Smooth muscle cell (in vitro differentiated cells): ENCODE measurements at regions not wholly inside any gene's neighbourhood (a gene's known extent, or its start where the extent isn't known, plus 50 kb on each side); places are given as distances from the start of the nearest gene placed in this dataset.

Experiments
- DNase-seq: peaks from one replicate; lab custom pipeline; 2025; ENCODE audit not compliant: unreplicated experiment; lab: John Stamatoyannopoulos, UW
- H2AFZ ChIP-seq: fragments of 200-600 bp; sonication (generic); 2 replicates; pipeline ENCODE4 v1.6.0; 2016; ENCODE audit warnings: antibody characterized with exemption, low read depth, mild to moderate bottlenecking
- H3F3A ChIP-seq: fragments of 200-600 bp; sonication (generic); 2 replicates; pipeline ENCODE4 v1.6.0; 2017; ENCODE audit warnings: antibody characterized with exemption, low read depth
- H3K27ac ChIP-seq: fragments of 200-600 bp; sonication (generic); 2 replicates; pipeline ENCODE4 v1.5.1; 2016; ENCODE audit warnings: low read depth, mild to moderate bottlenecking
- H3K27me3 ChIP-seq: fragments of 200-600 bp; sonication (generic); 2 replicates; pipeline ENCODE4 v1.6.1; 2016; ENCODE audit warnings: low read depth, mild to moderate bottlenecking
- H3K36me3 ChIP-seq: fragments of 200-600 bp; sonication (generic); 2 replicates; pipeline ENCODE4 v1.5.1; 2016; ENCODE audit warnings: low read depth
- H3K4me1 ChIP-seq: fragments of 200-600 bp; sonication (generic); 2 replicates; pipeline ENCODE4 v1.5.1; 2016; ENCODE audit warnings: low read depth
- H3K4me2 ChIP-seq: fragments of 200-600 bp; sonication (generic); 2 replicates; pipeline ENCODE4 v1.6.0; 2016; ENCODE audit warnings: mild to moderate bottlenecking
- H3K4me3 ChIP-seq: fragments of 200-600 bp; sonication (generic); 2 replicates; pipeline ENCODE4 v1.5.1; 2016; ENCODE audit warnings: mild to moderate bottlenecking
- H3K79me2 ChIP-seq: fragments of 200-600 bp; sonication (generic); 2 replicates; pipeline ENCODE4 v1.6.0; 2016; ENCODE audit warnings: low read depth, mild to moderate bottlenecking
- H3K9ac ChIP-seq: fragments of 200-600 bp; sonication (generic); 2 replicates; pipeline ENCODE4 v1.6.0; 2016; ENCODE audit warnings: low read depth
- H3K9me3 ChIP-seq: fragments of 200-600 bp; sonication (generic); replicated peaks from 2 replicates; pipeline ENCODE4 v1.5.1; 2016; ENCODE audit warnings: low read depth
- H4K20me1 ChIP-seq: fragments of 200-600 bp; sonication (generic); 2 replicates; pipeline ENCODE4 v1.6.0; 2016; ENCODE audit warnings: low read depth
- WGBS: methylation state at CpG from one replicate; pipeline ENCODE4 v1.1.7; 2016; ENCODE audit warnings: low lambda C conversion rate; 5-methylcytosine and 5-hydroxymethylcytosine counted together
- TF ChIP-seq, protein P1 (sequence below): fragments of 200-600 bp; sonication (generic); IDR thresholded peaks from 2 replicates; pipeline ENCODE4 v1.5.1; 2017; ENCODE audit warnings: borderline replicate concordance, mild to moderate bottlenecking, antibody characterized with exemption; ENCODE audit not compliant: insufficient read depth, poor library complexity, severe bottlenecking

DNA sequence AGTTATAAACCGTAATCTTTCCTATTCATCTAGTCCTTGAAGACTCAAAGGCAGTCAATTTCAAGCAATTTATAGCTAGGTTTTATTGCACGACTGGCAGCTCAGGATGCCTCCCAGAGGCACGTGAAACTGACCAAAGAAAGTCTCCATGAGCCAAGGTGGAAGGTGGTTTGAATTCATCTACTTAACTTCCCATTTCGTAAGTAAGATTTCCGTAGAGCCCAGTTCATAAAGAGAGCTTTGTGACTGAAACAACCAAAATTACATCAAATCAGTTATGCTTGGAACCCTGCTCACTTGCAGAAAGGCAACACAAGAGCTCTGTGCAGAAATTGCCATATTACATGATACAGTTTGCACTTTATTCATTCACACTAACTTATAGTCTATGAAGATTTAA lies 556.0 kb downstream of the TRIML1 start:
- Histone ChIP-seq H3F3A (no peaks in the 10 kb centered on the region), H3K79me2 (no peaks in the 10 kb centered on the region), H3K9me3 (no peaks in the 10 kb centered on the region), H3K27ac (no peak overlapping the region), H3K4me2 (no peak overlapping the region), H3K27me3 (no peaks in the 10 kb centered on the region), H4K20me1 (no peaks in the 10 kb centered on the region), H2AFZ (no peak overlapping the region), H3K4me1 (peaks cover 9% of the 10 kb centered on the region), H3K4me3 (no peak overlapping the region), H3K9ac (no peak overlapping the region), H3K36me3 (no peaks in the 10 kb centered on the region)
- 87% methylated on average over 5 of the region's 5 CpGs for WGBS
- TF ChIP-seq, protein P1, sequence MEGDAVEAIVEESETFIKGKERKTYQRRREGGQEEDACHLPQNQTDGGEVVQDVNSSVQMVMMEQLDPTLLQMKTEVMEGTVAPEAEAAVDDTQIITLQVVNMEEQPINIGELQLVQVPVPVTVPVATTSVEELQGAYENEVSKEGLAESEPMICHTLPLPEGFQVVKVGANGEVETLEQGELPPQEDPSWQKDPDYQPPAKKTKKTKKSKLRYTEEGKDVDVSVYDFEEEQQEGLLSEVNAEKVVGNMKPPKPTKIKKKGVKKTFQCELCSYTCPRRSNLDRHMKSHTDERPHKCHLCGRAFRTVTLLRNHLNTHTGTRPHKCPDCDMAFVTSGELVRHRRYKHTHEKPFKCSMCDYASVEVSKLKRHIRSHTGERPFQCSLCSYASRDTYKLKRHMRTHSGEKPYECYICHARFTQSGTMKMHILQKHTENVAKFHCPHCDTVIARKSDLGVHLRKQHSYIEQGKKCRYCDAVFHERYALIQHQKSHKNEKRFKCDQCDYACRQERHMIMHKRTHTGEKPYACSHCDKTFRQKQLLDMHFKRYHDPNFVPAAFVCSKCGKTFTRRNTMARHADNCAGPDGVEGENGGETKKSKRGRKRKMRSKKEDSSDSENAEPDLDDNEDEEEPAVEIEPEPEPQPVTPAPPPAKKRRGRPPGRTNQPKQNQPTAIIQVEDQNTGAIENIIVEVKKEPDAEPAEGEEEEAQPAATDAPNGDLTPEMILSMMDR, result no peak
- DNase-seq, result no peak

DNA sequence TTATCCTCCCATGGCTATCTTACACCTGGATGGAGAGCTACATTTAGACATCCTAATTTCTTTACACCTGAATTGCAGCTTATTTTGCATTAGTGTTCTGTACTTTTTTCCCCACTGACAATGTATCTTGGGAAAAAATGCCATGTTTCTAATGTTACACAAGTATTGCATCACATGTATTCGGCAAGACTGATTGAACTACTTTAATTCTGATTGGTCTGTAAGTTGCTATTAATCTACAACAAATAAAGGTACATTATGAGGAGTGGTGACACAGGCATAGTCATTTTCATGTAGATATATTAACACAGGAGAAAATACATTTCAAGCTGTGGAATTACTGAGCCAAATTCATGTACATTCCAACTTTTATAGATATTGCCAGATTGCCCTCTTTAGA lies 558.0 kb downstream of the TRIML1 start:
- H3K4me2 ChIP-seq, result no peak overlapping the region
- 87% methylated on average over 1 of the region's 1 CpG for WGBS

DNA sequence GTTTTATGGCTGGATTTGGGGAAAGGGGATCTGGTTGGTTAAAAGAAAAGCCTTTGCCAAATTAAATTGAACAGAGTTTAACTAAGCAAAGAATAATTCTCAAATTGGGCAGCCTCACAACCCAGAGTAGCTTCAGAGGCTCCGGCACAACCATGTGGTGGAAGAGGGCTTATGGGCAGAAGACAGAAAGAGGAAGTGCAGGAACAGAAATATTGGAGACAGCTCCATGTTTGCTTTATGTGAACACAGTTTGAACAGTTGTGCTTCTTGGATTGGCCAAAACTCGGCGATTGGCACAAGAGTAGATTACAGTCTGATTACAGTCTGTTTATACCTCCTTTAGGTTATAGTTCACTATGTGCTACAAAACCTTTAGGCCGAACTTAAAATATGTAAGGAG lies 562.7 kb downstream of the TRIML1 start:
- no peaks in the 10 kb centered on the region for H3K36me3 ChIP-seq
- WGBS, result 89% methylated on average over 4 of the region's 4 CpGs
- H3K4me2 ChIP-seq, result no peak overlapping the region
- H3K9me3 ChIP-seq, result no peaks in the 10 kb centered on the region
- no peaks in the 10 kb centered on the region for H3F3A ChIP-seq
- TF ChIP-seq, protein P1, result no peak
- H2AFZ ChIP-seq, result no peak overlapping the region
- H3K27ac ChIP-seq, result no peak overlapping the region
- H3K9ac ChIP-seq, result no peak overlapping the region
- DNase-seq, result no peak
- H4K20me1 ChIP-seq, result no peaks in the 10 kb centered on the region
- H3K4me1 ChIP-seq, result no peaks in the 10 kb centered on the region
- H3K27me3 ChIP-seq, result no peaks in the 10 kb centered on the region
- H3K79me2 ChIP-seq, result no peaks in the 10 kb centered on the region
- no peak overlapping the region for H3K4me3 ChIP-seq

More for the DNA sequence above, 558.0 kb downstream of the TRIML1 start:
- Histone ChIP-seq H3K9ac (no peak overlapping the region), H3K4me1 (no peaks in the 10 kb centered on the region), H3K36me3 (no peaks in the 10 kb centered on the region), H3K9me3 (no peaks in the 10 kb centered on the region), H3F3A (no peaks in the 10 kb centered on the region), H2AFZ (no peak overlapping the region), H3K27me3 (no peaks in the 10 kb centered on the region), H4K20me1 (no peaks in the 10 kb centered on the region), H3K4me3 (no peak overlapping the region), H3K27ac (no peak overlapping the region), H3K79me2 (no peaks in the 10 kb centered on the region)
- TF ChIP-seq, protein P1, result no peak
- no peak for DNase-seq

DNA sequence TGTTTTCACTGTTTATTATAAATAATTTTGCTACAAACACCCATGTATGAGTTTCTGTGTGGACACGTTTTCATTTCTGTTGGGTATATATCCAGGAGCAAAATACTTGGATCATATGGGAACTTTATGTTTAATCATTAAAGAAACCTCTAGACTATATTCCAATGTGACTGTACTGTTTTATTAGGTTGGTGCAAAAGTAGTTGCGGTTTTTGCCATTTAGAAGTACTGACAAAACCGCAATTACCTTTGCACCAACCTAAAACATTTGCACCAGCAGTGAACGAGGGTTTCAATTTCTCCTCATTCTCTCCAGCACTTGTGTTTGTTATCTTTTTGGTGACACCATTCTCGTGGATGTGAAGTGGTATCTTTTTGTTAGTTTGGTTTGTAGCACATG lies 565.0 kb downstream of the TRIML1 start:
- no peak overlapping the region for H3K4me3 ChIP-seq
- H3K79me2 ChIP-seq, result no peaks in the 10 kb centered on the region
- no peaks in the 10 kb centered on the region for H3K9me3 ChIP-seq
- no peak overlapping the region for H3K27ac ChIP-seq
- 92% methylated on average over 5 of the region's 5 CpGs for WGBS
- H3K4me2 ChIP-seq, result no peak overlapping the region
- TF ChIP-seq, protein P1, result no peak
- no peak for DNase-seq
- H4K20me1 ChIP-seq, result no peaks in the 10 kb centered on the region
- H3K36me3 ChIP-seq, result no peaks in the 10 kb centered on the region
- H2AFZ ChIP-seq, result no peak overlapping the region
- H3K4me1 ChIP-seq, result no peaks in the 10 kb centered on the region
- no peak overlapping the region for H3K9ac ChIP-seq
- H3F3A ChIP-seq, result no peaks in the 10 kb centered on the region
- H3K27me3 ChIP-seq, result no peaks in the 10 kb centered on the region
